Endothelial cell of umbilical vein (primary cell): ENCODE measurements at regions not wholly inside any gene's neighbourhood (a gene's known extent, or its start where the extent isn't known, plus 50 kb on each side); places are given as distances from the start of the nearest gene placed in this dataset.

Experiments
- BruUV-seq: library from RNA; stranded (reverse); fragments of 400-500 nt; replicated peaks from 2 replicates; lab custom pipeline; 2021; lab: Mats Ljungman, UMichigan
- CTCF ChIA-PET: fragments of 300-600, 350-600 bp; sonication (Branson Sonifier 250); formaldehyde crosslinking; loops from one replicate; lab custom pipeline; 2021; ENCODE audit warnings: antibody characterized with exemption, inconsistent platforms; lab: Charles Lee
- POLR2A ChIA-PET: fragments of 300-600, 350-600 bp; sonication (Branson Sonifier 250); formaldehyde crosslinking; loops from one replicate; lab custom pipeline; 2021; ENCODE audit warnings: antibody characterized with exemption, inconsistent platforms; lab: Charles Lee
- DNase-seq: peaks from one replicate; pipeline ENCODE4 v3.0.0-alpha.2; 2011; ENCODE audit warnings: low read depth, low spot score
- FAIRE-seq: peaks from 2 replicates; lab custom pipeline; 2011; peaks lifted over from hg19 to GRCh38; lab: Jason Lieb, UNC
- H2AFZ ChIP-seq: 2 replicates; pipeline ENCODE4 v1.6.0; 2012; ENCODE audit warnings: low read depth, low read length, control low read depth, inconsistent platforms
- H3K27ac ChIP-seq: 2 replicates; pipeline ENCODE4 v1.5.1; 2011; ENCODE audit warnings: low read depth, mild to moderate bottlenecking, control low read depth, low read length, moderate library complexity; ENCODE audit not compliant: insufficient read depth
- H3K27me3 ChIP-seq, 2 experiments: 2 replicates each; pipeline versions ENCODE4 v1.6.0 to v1.6.1; 2011; ENCODE audit warnings: low read length in 2 of 2, mixed read lengths in 1 of 2; ENCODE audit not compliant: control insufficient read depth in 2 of 2, insufficient read depth in 2 of 2
- H3K36me3 ChIP-seq, 2 experiments: 2 replicates in 1 of 2; 3 replicates in 1 of 2; pipeline ENCODE4 v1.5.1; 2011; ENCODE audit warnings: low read length in 2 of 2, mild to moderate bottlenecking in 1 of 2, moderate library complexity in 1 of 2; ENCODE audit not compliant: control insufficient read depth in 2 of 2, insufficient read depth in 2 of 2; ENCODE audit errors: extremely low read depth in 1 of 2
- H3K4me1 ChIP-seq: 3 replicates; pipeline ENCODE4 v1.5.1; 2011; ENCODE audit warnings: mild to moderate bottlenecking, low read length; ENCODE audit not compliant: control insufficient read depth, insufficient read depth; ENCODE audit errors: extremely low read depth
- H3K4me2 ChIP-seq: 2 replicates; pipeline ENCODE4 v1.6.1; 2011; ENCODE audit warnings: low read length, control low read depth, mixed read lengths; ENCODE audit not compliant: insufficient read depth
- H3K4me3 ChIP-seq, 3 experiments: fragments of 200-600 bp in 1 of 3; sonication (generic), shearing (Covaris generic) in 1 of 3; replicated peaks in 1 of 3; 2 replicates each; pipeline ENCODE4 v1.5.1; 2011 to 2016; ENCODE audit warnings: control low read depth in 3 of 3, low read length in 3 of 3, mild to moderate bottlenecking in 2 of 3, inconsistent platforms in 1 of 3, low read depth in 1 of 3, moderate library complexity in 1 of 3; ENCODE audit not compliant: insufficient read depth in 1 of 3
- H3K79me2 ChIP-seq: 2 replicates; pipeline ENCODE4 v1.6.0; 2012; ENCODE audit warnings: low read length, inconsistent platforms; ENCODE audit not compliant: control insufficient read depth, insufficient read depth
- H3K9ac ChIP-seq: replicated peaks from 2 replicates; pipeline ENCODE3; 2011; ENCODE audit warnings: low read length, control low read depth; ENCODE audit not compliant: insufficient read depth; ENCODE audit errors: extremely low read depth
- H3K9me1 ChIP-seq: replicated peaks from 3 replicates; pipeline ENCODE4 v1.6.0; 2011; ENCODE audit warnings: mild to moderate bottlenecking, low read length; ENCODE audit not compliant: control insufficient read depth, insufficient read depth; ENCODE audit errors: extremely low read depth
- H3K9me3 ChIP-seq: replicated peaks from 2 replicates; pipeline ENCODE4 v1.5.1; 2012; ENCODE audit warnings: low read length, inconsistent platforms; ENCODE audit not compliant: control insufficient read depth, insufficient read depth
- H4K20me1 ChIP-seq: replicated peaks from 2 replicates; pipeline ENCODE3; 2011; ENCODE audit warnings: mild to moderate bottlenecking, low read length; ENCODE audit not compliant: control insufficient read depth, insufficient read depth; ENCODE audit errors: extremely low read depth
- EZH2 ChIP-seq: IDR thresholded peaks from 2 replicates; pipeline ENCODE4 v1.6.1; 2012; ENCODE audit warnings: borderline replicate concordance, low read depth, mild to moderate bottlenecking, moderate library complexity, low read length, inconsistent platforms; ENCODE audit not compliant: severe bottlenecking
- FOS ChIP-seq: IDR thresholded peaks from 2 replicates; pipeline ENCODE4 v1.6.1; 2011; ENCODE audit warnings: mild to moderate bottlenecking, low read length, moderate library complexity, borderline replicate concordance; ENCODE audit not compliant: insufficient read depth
- GATA2 ChIP-seq: IDR thresholded peaks from 2 replicates; pipeline ENCODE4 v1.7.0; 2011; ENCODE audit warnings: low read depth, mild to moderate bottlenecking, moderate library complexity, mixed read lengths, low read length; ENCODE audit not compliant: insufficient read length, insufficient read depth
- JUN ChIP-seq: IDR thresholded peaks from 2 replicates; pipeline ENCODE4 v1.6.1; 2011; ENCODE audit warnings: borderline replicate concordance, low read depth; ENCODE audit not compliant: insufficient read length, insufficient read depth
- MYC ChIP-seq: IDR thresholded peaks from one replicate; pipeline ENCODE4 v1.6.1; 2011; ENCODE audit warnings: mild to moderate bottlenecking, low read depth, low read length
- POLR2A ChIP-seq: IDR thresholded peaks from 2 replicates; pipeline ENCODE4 v1.6.1; 2012; ENCODE audit warnings: low read depth, mild to moderate bottlenecking, control low read depth, low read length
- POLR2AphosphoS5 ChIP-seq: IDR thresholded peaks from 2 replicates; pipeline ENCODE4 v1.6.1; 2012; ENCODE audit warnings: low read depth, mild to moderate bottlenecking, control low read depth, low read length, moderate library complexity; ENCODE audit not compliant: insufficient read depth
- dilution Hi-C: fragments of 300-500 bp; cut with MboI; formaldehyde crosslinking; loops from one replicate; pipeline ENCODE4 v1.15.0; 2019; ENCODE audit warnings: low sequenced_read_pairs; ENCODE audit not compliant: extremely low pct_ligation_motif_present
- intact Hi-C: fragments of 100-400 bp; cut with micrococcal nuclease; formaldehyde crosslinking; loops from one replicate; pipeline ENCODE4 v1.10.0; 2022
- TF ChIP-seq, protein P1 (sequence below): IDR thresholded peaks from 2 replicates; pipeline ENCODE4 v1.6.1; 2011; ENCODE audit not compliant: insufficient read depth, insufficient read length
- TF ChIP-seq, protein P2 (sequence below), 2 donors: IDR thresholded peaks; 1 replicate in 1 of 2; 2 replicates in 1 of 2; pipeline ENCODE4 v1.5.1; 2011; ENCODE audit warnings: low read length in 2 of 2, mild to moderate bottlenecking in 2 of 2, moderate library complexity in 2 of 2, control low read depth in 1 of 2, inconsistent platforms in 1 of 2, low read depth in 1 of 2; ENCODE audit not compliant: insufficient read depth in 1 of 2; ENCODE audit errors: extremely low read depth in 1 of 2

DNA sequence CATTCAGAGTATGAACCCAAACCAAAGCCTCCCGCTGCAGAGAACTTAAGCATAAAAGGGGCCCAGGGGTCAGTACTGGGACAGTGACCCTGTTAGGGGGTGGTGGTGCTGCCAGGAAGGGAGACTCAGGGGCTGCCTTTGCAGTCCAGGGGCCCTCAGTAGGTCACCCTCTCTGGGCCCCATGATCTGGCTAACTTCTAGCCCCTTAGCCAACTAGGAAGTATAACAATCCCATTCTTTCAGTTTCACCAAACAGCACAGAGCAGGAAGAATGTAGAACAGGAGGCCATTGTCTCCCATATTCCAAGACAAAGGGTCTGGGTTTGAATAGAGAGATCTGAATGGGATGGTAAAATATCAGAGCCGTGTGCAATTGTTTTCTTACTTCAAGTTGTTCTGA is 378.6 kb upstream of the C16orf82 start:
- TF ChIP-seq MYC (no peak), JUN (no peak), POLR2A (no peak), FOS (no peak), GATA2 (no peak)
- TF ChIP-seq, protein P1, sequence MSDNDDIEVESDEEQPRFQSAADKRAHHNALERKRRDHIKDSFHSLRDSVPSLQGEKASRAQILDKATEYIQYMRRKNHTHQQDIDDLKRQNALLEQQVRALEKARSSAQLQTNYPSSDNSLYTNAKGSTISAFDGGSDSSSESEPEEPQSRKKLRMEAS, result no peak
- ChIA-PET POLR2A (no interaction called here), CTCF (no interaction called here)
- DNase-seq, result no peak
- dilution Hi-C loops, result no loop called here
- Histone ChIP-seq H3K27me3 (no peaks in the 10 kb centered on the region), H3K79me2 (no peaks in the 10 kb centered on the region), H2AFZ (no peak overlapping the region), H3K9me1 (no peaks in the 10 kb centered on the region), H3K4me3 (no peak overlapping the region), H4K20me1 (no peaks in the 10 kb centered on the region), H3K27ac (no peak overlapping the region), H3K9ac (no peak overlapping the region), H3K36me3 (no peaks in the 10 kb centered on the region), H3K4me2 (no peak overlapping the region), H3K4me1 (no peaks in the 10 kb centered on the region), H3K9me3 (peaks cover 7% of the 10 kb centered on the region)
- no peak for FAIRE-seq
- no TSS peak for BruUV-seq
- intact Hi-C loops, result no loop called here

DNA sequence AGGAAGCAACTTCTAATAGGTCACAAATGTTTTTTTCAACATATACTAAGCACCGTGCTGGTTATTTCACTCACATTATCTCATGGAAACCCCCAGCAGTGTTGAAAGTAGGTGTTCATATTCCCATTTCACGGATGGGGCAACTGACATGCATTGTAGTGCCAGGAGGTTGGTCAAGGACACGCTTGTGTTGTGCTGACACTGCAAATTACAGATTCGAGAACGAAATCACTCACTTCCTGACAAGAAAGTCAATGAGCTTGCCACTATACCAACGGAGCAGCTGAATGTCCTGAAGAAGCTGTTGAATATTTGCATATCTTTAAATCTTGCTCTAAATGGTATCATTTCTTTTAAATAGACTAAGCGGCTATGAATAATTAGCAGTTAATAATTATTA is 378.0 kb upstream of the C16orf82 start:
- TF ChIP-seq, protein P2, sequence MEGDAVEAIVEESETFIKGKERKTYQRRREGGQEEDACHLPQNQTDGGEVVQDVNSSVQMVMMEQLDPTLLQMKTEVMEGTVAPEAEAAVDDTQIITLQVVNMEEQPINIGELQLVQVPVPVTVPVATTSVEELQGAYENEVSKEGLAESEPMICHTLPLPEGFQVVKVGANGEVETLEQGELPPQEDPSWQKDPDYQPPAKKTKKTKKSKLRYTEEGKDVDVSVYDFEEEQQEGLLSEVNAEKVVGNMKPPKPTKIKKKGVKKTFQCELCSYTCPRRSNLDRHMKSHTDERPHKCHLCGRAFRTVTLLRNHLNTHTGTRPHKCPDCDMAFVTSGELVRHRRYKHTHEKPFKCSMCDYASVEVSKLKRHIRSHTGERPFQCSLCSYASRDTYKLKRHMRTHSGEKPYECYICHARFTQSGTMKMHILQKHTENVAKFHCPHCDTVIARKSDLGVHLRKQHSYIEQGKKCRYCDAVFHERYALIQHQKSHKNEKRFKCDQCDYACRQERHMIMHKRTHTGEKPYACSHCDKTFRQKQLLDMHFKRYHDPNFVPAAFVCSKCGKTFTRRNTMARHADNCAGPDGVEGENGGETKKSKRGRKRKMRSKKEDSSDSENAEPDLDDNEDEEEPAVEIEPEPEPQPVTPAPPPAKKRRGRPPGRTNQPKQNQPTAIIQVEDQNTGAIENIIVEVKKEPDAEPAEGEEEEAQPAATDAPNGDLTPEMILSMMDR (IDR thresholded peaks at IDR 0.05; ENCODE audit: extremely low read depth in 1 of 2, insufficient read depth in 1 of 2, low read depth in 1 of 2, low read length in 2 of 2), result no peak
- TF ChIP-seq, protein P1, result no peak
- TF ChIP-seq POLR2AphosphoS5 (no peak), GATA2 (no peak), POLR2A (no peak), EZH2 (no peak), MYC (no peak), JUN (no peak), FOS (no peak)
- no peak overlapping the region for H3K9ac ChIP-seq
- H2AFZ ChIP-seq, result no peak overlapping the region
- no peaks in the 10 kb centered on the region for H3K4me1 ChIP-seq
- peaks cover 7% of the 10 kb centered on the region for H3K9me3 ChIP-seq
- no peaks in the 10 kb centered on the region for H3K9me1 ChIP-seq
- no peak for FAIRE-seq
- H3K27ac ChIP-seq, result no peak overlapping the region
- dilution Hi-C loops, result no loop called here
- POLR2A ChIA-PET, result no interaction called here
- no TSS peak for BruUV-seq
- no peaks in the 10 kb centered on the region for H3K27me3 ChIP-seq
- intact Hi-C loops, result no loop called here
- CTCF ChIA-PET, result no interaction called here
- H3K79me2 ChIP-seq, result no peaks in the 10 kb centered on the region
- no peak overlapping the region for H3K4me3 ChIP-seq
- no peaks in the 10 kb centered on the region for H4K20me1 ChIP-seq
- no peaks in the 10 kb centered on the region for H3K36me3 ChIP-seq
- no peak overlapping the region for H3K4me2 ChIP-seq
- no peak for DNase-seq
